NB4 (cell line): ENCODE measurements at regions not wholly inside any gene's neighbourhood (a gene's known extent, or its start where the extent isn't known, plus 50 kb on each side); places are given as distances from the start of the nearest gene placed in this dataset.

ENCODE experiments used
- CTCF ChIP-seq: IDR thresholded peaks from one replicate; pipeline ENCODE4 v1.5.1; 2012; ENCODE audit warnings: low read depth, low read length
- MAX ChIP-seq: IDR thresholded peaks from 2 replicates; pipeline ENCODE4 v1.6.1; 2011; ENCODE audit warnings: low read depth, low read length
- POLR2A ChIP-seq: IDR thresholded peaks from 2 replicates; pipeline ENCODE4 v1.6.1; 2011; ENCODE audit warnings: mild to moderate bottlenecking; ENCODE audit not compliant: insufficient read length; ENCODE audit errors: extremely low read depth

GRCh38 chr9:11002705-11003104 is 389.9 kb upstream of the PTPRD start:
- TF ChIP-seq CTCF (no peak), POLR2A (no peak), MAX (no peak)
